ENCODE measurements at regions not wholly inside any gene's neighbourhood (a gene's known extent, or its start where the extent isn't known, plus 50 kb on each side); places are given as distances from the start of the nearest gene placed in this dataset.

GRCh38 chr18:76771192-76771799, 51.1 kb upstream of the ZNF236 start:
- TF ChIP-seq EP300 (IDR thresholded peaks at IDR 0.05) = no peak
- TF ChIP-seq, protein P1, sequence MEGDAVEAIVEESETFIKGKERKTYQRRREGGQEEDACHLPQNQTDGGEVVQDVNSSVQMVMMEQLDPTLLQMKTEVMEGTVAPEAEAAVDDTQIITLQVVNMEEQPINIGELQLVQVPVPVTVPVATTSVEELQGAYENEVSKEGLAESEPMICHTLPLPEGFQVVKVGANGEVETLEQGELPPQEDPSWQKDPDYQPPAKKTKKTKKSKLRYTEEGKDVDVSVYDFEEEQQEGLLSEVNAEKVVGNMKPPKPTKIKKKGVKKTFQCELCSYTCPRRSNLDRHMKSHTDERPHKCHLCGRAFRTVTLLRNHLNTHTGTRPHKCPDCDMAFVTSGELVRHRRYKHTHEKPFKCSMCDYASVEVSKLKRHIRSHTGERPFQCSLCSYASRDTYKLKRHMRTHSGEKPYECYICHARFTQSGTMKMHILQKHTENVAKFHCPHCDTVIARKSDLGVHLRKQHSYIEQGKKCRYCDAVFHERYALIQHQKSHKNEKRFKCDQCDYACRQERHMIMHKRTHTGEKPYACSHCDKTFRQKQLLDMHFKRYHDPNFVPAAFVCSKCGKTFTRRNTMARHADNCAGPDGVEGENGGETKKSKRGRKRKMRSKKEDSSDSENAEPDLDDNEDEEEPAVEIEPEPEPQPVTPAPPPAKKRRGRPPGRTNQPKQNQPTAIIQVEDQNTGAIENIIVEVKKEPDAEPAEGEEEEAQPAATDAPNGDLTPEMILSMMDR (IDR thresholded peaks at IDR 0.05) = no peak
